ENCODE measurements at regions not wholly inside any gene's neighbourhood (a gene's known extent, or its start where the extent isn't known, plus 50 kb on each side); places are given as distances from the start of the nearest gene placed in this dataset.
"Not testable (repeated sequence)": the region's sequence is repeated elsewhere in the genome, so short reads cannot be mapped to it uniquely, and the experiment has no call there.

DNA sequence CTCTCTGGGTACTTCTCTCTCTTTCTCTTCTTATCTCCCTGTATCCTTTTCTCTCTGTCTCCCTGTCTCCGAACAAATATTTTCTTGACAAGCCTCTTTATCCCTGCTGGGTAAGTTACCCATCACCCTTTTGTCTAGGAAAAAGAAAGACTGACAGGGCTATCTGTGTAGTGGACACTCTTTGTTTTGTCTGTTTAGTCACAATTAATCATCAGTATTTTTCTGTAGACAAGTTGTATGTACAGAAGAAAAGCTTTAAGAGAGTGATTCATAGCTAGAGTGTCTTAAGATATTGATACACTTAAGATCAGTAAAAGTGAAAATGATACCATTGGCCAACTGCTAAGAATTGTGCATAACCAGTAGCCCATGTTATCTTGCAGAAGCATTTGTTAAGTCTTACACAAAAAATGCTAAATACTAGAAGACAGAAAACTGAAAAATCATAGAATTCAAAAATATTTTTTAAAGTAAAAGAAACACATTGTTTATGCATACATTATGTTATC is 1043.8 kb upstream of the EDIL3 start:
- no peak for DNase-seq

- not testable (repeated sequence) for DNase-seq
These were observed 1047.0 kb upstream of the EDIL3 start for GRCh38 chr5:85431726-85432125.

- no peak for DNase-seq
These were observed 1056.5 kb upstream of the EDIL3 start for GRCh38 chr5:85441156-85441555.

GRCh38 chr5:85441853-85442252 is 1057.2 kb upstream of the EDIL3 start:
- DNase-seq = no peak

- DNase-seq = no peak
These were observed 1067.8 kb upstream of the EDIL3 start for GRCh38 chr5:85452322-85453025.

DNA sequence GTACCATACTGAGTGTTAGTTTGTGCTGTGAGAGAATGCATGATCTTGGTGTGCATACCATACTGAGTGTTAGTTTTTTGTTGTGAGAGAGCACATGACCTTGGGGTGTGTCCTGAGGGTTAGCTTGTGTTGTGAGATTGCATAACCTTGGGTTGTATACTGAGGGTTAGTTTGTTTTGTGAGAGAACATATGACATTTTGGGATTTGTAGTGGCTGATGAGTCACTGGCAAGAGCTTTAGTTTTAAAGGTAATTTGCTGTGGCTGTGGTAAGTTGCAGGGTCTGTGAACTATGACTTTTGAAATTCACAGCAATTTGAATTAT is 1068.3 kb upstream of the EDIL3 start:
- DNase-seq = no peak

DNA sequence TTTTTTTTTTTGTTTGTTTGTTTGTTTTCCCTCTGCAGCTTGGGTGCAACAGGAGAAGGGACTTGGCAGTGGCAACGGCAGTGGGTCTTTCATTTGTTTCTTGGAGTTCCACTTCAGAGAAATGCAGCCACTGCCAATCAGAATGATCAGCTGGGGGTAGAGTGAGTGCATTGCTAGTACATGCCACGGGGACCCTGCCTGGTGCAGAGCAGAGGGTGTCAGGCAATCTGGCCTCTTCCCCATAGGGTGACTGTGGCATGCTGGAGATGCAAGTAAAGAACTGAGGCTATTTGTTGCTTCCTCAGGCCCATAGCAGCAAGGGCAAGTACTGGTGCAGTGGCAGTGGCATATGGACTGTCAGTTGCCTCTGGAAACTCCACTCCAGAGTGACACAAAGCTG is 1073.6 kb upstream of the EDIL3 start:
- DNase-seq = no peak

- no peak for DNase-seq
These were observed 1078.3 kb upstream of the EDIL3 start for GRCh38 chr5:85462957-85463356.

DNA sequence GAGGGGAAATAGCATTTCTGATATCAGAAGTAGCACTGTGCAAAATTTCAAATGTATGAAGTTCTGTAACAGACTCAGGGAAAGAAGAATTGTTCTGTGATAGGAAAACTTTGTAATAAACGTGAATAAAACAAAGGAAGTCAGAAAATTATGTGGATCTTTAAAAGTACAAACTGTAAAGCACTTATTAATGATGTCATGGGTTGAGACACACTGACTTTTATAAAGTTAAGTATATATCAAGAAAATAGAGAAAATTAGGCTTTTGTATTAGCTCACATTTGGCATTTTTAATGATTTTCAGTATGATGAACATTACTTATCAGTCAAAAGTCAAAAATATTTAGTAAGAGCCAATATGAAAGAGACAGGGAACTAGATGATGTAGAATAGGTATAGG is 1081.7 kb upstream of the EDIL3 start:
- no peak for DNase-seq

GRCh38 chr5:85472749-85473148 is 1088.1 kb upstream of the EDIL3 start:
- DNase-seq = no peak

- not testable (repeated sequence) for DNase-seq
These were observed 1090.5 kb upstream of the EDIL3 start for GRCh38 chr5:85475151-85475550.

- no peak for DNase-seq
These were observed 1091.9 kb upstream of the EDIL3 start for GRCh38 chr5:85476617-85477016.

- DNase-seq = no peak
These were observed 1095.2 kb upstream of the EDIL3 start for GRCh38 chr5:85479849-85480248.

DNA sequence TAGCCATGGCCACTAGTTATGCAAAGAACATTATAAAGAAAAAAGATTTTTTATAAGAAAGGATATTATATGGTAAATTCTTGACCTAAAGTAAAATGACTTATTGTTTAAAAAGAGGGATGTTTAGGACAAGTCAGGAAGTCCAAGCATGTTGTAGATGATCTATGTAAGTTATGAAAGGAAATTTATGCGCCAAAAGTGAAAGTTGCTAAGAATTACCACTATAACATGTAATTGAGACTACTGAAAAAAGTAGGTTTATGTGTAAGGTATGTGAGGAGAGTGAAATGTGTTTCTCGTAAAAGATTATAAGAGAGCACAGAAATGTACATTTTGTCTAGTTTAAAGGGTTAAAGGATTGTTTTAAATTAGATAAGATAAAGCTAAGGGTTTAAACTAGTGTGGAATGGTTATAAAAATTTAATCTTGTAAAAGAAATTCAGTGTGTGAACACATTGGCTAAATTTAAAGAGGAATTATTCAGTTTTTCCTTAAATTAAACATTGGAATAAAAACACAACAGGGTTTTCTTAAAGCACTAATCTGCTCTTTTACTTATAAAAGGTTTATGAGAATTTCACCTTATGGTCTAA is 1100.4 kb upstream of the EDIL3 start:
- no peak for DNase-seq

DNA sequence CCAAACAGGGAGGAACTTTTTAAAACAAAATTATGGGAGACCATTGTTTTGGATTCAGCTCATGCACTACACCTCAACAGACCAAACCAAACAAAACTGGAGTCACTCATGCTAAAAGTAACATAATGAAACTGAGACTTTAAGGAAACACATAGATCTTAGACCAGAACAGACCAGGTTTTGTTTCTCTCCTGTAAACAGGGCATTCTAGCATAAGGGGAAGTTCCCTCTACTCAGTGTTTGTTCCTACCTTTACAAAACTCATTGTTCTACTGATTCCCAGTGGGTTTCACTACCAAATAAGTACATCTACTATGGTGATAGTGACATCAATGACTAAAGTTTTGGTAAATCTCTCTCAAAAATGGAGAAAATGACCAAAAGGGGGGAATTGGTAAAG is 1103.6 kb upstream of the EDIL3 start:
- no peak for DNase-seq

GRCh38 chr5:85500869-85501268 is 1116.2 kb upstream of the EDIL3 start:
- no peak for DNase-seq

- no peak for DNase-seq
These were observed 1104.8 kb upstream of the COX7C start for GRCh38 chr5:85512896-85513295.

- DNase-seq = no peak
These were observed 1102.2 kb upstream of the COX7C start for GRCh38 chr5:85515588-85515987.

- DNase-seq = no peak
These were observed 1100.4 kb upstream of the COX7C start for GRCh38 chr5:85517386-85517785.

GRCh38 chr5:85533341-85534047 is 1084.2 kb upstream of the COX7C start:
- no peak for DNase-seq

DNA sequence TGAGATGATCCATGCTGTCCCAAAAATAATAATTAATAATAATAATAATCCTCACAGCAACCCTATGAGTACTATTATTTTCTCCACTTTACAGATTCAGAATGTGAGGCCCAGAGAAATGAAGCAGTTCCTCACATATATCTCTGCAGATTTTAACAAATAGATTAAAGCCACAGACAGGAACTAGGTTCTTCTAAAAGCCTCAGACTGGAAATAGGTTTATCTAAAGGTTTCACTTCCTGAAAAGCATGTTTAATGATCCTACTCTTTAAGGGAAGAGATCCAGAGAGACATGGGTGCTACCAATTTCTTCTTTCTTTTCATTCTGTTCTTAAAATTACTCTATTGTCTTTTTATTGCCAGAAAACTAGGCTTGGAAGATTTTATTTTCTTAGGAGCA is 1079.4 kb upstream of the COX7C start:
- peak in 1 of 2 donors; percentile 10 for DNase-seq

DNA sequence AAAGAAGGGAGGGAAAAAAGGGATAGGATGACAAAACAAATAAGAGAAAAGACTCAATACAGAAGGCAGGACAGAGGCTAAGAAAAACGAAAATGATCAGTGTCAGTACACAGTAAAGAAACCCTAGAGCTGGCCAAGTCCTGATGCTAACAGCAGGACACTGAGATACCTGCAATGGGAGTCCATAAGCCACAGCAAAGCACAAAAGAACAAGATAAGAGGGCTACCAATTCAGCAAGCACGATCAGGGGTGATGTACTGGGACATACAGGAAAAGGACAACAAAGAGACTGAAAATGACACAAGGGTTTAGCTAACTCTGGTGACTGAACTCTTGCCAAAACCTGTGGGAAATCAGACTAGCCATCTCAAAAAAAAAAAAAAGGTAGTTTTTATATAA is 1072.6 kb upstream of the COX7C start:
- no peak for DNase-seq

- DNase-seq = no peak
These were observed 1068.5 kb upstream of the COX7C start for GRCh38 chr5:85549229-85549628.

All from inflammatory macrophage (primary cell).